ENCODE measurements at regions not wholly inside any gene's neighbourhood (a gene's known extent, or its start where the extent isn't known, plus 50 kb on each side); places are given as distances from the start of the nearest gene placed in this dataset.

DNA sequence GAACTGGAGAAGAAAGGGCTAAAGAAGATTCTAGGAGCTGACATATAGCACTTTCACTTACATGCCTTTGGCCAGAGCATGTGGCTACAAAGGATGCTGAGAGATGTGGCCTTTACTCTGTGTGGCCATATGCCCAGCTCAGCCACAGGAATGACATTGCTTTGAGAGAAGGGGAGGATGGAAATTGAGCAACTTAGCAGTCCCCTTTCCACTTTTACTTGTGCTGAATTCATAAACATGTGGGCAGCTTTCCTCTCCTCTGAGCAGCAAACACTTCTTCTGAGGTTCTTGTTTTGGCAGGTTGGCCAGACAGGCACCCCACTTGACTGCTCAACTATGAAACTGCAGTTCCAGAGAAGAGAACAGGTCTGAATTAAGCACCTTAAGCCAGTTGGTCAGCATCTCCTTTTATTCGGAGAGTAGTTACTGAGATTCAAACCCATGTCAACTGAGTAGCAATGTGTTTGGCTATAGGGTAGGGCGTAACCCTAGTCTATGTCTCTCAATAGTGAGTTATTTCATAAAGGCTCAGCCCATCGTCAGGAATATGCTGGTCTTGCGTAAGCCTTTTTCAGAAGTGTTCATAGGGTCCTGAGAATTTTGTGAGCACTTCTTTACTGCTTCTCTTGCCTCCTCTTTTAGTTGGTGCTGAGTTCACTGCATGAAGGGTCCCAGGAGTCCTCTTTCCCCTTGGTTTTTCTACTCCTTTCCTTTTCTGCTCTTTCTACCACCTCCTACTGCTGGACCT, 134.5 kb downstream of the PALM2AKAP2 start:
- no peak overlapping the region for H3K4me3 ChIP-seq (replicated peaks; ENCODE audit: low read depth, low read length)
- DNase-seq (ENCODE audit: extremely low read depth, low read depth): no peak
- TF ChIP-seq, protein P1, sequence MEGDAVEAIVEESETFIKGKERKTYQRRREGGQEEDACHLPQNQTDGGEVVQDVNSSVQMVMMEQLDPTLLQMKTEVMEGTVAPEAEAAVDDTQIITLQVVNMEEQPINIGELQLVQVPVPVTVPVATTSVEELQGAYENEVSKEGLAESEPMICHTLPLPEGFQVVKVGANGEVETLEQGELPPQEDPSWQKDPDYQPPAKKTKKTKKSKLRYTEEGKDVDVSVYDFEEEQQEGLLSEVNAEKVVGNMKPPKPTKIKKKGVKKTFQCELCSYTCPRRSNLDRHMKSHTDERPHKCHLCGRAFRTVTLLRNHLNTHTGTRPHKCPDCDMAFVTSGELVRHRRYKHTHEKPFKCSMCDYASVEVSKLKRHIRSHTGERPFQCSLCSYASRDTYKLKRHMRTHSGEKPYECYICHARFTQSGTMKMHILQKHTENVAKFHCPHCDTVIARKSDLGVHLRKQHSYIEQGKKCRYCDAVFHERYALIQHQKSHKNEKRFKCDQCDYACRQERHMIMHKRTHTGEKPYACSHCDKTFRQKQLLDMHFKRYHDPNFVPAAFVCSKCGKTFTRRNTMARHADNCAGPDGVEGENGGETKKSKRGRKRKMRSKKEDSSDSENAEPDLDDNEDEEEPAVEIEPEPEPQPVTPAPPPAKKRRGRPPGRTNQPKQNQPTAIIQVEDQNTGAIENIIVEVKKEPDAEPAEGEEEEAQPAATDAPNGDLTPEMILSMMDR (IDR thresholded peaks at IDR 0.05; ENCODE audit: low read depth, low read length, missing control alignments): no peak

DNA sequence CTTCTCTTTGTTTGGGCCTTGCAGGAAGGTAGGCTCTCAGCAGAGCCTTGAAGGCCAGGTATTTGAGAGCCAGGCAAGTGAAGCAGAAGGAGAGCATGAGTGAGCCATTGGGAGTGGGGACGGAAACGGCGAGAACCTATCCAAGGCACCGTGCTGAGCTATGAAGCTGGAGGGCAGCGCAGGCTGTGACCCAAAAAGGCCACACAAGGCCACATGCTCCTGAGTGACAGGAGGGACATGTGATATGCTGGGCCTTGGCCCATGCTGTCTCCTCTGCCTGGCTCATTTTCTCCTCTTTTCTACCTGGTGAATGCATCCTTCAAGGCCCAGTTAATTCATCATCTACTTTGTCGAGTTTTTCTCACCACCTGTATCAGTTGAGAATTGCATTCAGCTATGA, 136.3 kb downstream of the PALM2AKAP2 start:
- H3K4me3 ChIP-seq (replicated peaks; ENCODE audit: low read depth, low read length): no peak overlapping the region
- TF ChIP-seq, protein P1 (IDR thresholded peaks at IDR 0.05; ENCODE audit: low read depth, low read length, missing control alignments): no peak
- DNase-seq (ENCODE audit: extremely low read depth, low read depth): no peak

DNA sequence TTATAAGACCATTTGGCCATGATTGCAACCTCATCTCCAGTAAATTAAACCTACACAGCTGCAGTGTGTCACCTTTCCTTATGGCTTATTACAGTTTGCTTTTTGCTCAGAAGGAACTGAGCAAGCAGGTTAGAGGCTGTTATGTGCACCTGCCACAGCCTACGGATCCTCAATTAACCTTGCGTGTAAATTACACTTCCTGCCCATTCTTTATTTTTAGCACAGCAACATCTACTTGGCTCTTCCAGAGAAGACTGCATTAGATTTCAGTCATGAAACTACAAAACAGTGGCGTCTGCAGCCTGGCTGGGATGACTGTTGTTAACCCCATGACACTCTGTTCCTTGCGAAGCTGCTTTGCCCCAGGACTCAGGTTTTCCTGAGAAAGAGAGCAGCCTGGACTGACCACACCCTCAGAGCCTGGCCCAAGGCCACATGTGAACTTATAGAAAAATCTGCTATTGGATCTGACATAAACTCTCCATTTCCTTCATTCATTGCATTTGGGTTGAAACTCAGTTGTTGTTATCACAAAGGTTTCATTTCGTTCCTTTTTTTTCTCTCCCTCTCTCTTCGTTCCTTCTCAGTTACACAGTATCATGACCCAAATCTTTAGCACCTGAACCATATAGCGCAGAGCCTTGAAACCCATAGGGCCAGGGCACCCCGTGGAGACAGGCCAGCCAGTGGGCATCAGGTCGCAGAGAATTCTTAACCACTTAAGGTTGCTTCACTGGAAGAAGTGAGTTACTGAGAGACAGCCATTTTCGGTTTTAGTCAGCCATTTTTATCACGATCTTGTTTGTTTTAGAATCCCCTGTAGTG, 138.6 kb downstream of the PALM2AKAP2 start:
- no peak overlapping the region for H3K4me3 ChIP-seq (replicated peaks; ENCODE audit: low read depth, low read length)
- TF ChIP-seq, protein P1 (IDR thresholded peaks at IDR 0.05; ENCODE audit: low read depth, low read length, missing control alignments): no peak
- DNase-seq (ENCODE audit: extremely low read depth, low read depth): no peak

DNA sequence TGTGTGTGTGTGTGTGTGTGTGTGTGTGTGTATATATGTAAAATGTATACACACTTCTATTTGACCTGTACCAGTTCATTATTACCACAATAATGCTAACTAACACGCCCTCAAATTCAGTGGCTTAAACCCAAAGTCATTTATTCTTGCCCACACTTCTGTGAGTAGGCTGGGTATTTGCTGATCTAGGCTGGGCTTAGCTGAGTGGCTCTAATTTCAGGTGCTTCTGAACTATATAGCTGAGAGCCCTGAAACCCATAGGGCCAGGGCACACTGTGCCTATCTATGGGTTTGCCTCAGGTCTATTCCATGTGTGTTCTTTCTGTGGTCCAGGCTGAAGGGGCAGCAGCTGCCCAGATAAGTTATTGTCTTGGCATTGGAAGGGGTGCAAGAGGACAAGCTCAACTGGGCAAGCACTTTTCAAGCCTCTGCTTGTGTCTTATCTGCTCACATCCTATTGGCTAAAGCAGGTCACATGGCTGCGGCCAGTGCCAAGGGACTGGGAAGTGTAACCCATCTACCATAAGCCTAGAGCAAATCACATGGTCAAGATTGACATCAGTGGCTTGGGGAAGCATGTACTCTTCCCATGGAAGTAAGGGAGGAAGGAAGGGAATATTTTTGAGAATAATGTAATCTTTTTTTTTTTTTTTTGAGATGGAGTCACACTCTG, 139.9 kb downstream of the PALM2AKAP2 start:
- DNase-seq (ENCODE audit: extremely low read depth, low read depth): no peak
- TF ChIP-seq, protein P1 (IDR thresholded peaks at IDR 0.05; ENCODE audit: low read depth, low read length, missing control alignments): no peak
- H3K4me3 ChIP-seq (replicated peaks; ENCODE audit: low read depth, low read length): no peak overlapping the region

DNA sequence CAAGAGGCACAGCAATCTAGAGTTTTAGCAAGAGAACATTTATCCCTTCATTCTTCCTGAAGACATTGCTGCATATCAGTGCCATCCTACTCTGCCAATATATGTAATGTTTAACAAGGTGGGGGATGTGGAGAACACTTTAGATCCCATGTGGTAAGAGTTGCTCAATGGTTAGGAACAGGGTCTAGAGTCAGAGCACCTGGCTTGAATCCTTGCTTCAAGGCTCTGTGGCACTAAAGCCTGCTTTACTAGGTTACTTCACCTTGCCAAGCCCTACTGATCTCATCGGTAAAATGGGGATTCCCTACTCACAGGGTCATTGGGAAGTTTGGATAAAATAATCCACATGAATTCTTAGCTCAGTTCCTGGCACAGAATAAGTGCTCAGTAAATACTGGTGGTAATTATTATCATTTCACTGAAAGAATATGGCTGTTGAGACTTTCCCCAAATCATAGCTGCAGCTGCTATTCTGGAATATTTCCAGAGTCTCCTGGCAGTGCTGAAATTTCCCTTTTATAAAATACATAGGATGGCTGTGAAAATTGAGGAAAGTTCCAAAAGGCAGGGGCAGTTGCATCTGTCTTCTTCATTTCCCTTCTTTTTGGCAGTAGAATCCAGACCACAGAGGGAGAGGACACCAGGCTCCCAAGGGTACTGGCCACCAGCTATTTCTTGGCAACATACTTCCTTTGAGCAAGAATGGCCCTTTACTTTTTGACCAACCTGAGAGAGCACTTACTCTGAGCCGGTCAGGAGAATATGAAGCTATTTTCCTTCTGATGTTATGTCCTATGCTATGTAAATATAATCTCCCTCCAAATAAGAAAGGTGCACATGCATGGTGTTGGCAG, 142.8 kb downstream of the PALM2AKAP2 start:
- H3K4me3 ChIP-seq (replicated peaks; ENCODE audit: low read depth, low read length): no peak overlapping the region
- TF ChIP-seq, protein P1 (IDR thresholded peaks at IDR 0.05; ENCODE audit: low read depth, low read length, missing control alignments): no peak
- no peak for DNase-seq (ENCODE audit: extremely low read depth, low read depth)

DNA sequence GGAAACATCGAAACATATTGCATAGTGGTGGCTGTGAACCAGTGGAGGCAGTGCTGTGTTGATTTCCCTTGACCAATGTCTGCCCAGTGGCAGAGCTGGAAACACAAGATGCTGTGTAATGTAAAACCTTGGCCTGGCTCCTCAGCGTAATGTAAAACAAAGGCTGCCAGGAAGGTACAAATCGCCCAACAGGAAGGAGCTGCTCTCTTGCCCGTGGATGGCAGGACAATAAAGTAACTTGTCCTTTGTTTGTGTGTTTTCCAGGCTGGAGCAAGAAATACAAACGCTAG, 143.4 kb downstream of the PALM2AKAP2 start:
- H3K4me3 ChIP-seq (replicated peaks; ENCODE audit: low read depth, low read length): no peak overlapping the region
- DNase-seq (ENCODE audit: extremely low read depth, low read depth): no peak
- TF ChIP-seq, protein P1 (IDR thresholded peaks at IDR 0.05; ENCODE audit: low read depth, low read length, missing control alignments): no peak

Measured in HFF-Myc (cell line).